Neural crest cell (in vitro differentiated cells): ENCODE measurements at regions not wholly inside any gene's neighbourhood (a gene's known extent, or its start where the extent isn't known, plus 50 kb on each side); places are given as distances from the start of the nearest gene placed in this dataset.

ENCODE experiments used
- DNase-seq: peaks from one replicate; pipeline ENCODE4 v3.0.0; 2021; ENCODE audit warnings: low read depth, mixed read lengths, low spot score
- H3K27ac Mint-ChIP-seq: one replicate; pipeline ENCODE4 v1.8.0; 2021; ENCODE audit warnings: mild to moderate bottlenecking, mixed read lengths; ENCODE audit not compliant: unreplicated experiment
- H3K27me3 Mint-ChIP-seq: 2 replicates; pipeline ENCODE4 v1.8.0; 2021; ENCODE audit warnings: low read depth, mild to moderate bottlenecking, mixed read lengths
- H3K36me3 Mint-ChIP-seq: 2 replicates; pipeline ENCODE4 v1.8.0; 2021; ENCODE audit warnings: low read depth, mild to moderate bottlenecking, mixed read lengths
- H3K4me1 Mint-ChIP-seq: 2 replicates; pipeline ENCODE4 v1.8.0; 2021; ENCODE audit warnings: mixed read lengths
- H3K4me3 Mint-ChIP-seq: one replicate; pipeline ENCODE4 v1.8.0; 2021; ENCODE audit warnings: mild to moderate bottlenecking, mixed read lengths
- H3K9me3 Mint-ChIP-seq: 2 replicates; pipeline ENCODE4 v1.8.0; 2021; ENCODE audit warnings: mixed read lengths
- TF ChIP-seq, protein P1 (sequence below): fragments of 200-600 bp; sonication (generic); conservative IDR thresholded peaks from 2 replicates; pipeline ENCODE4 v1.5.0; 2021; ENCODE audit warnings: antibody characterized with exemption, mild to moderate bottlenecking

DNA sequence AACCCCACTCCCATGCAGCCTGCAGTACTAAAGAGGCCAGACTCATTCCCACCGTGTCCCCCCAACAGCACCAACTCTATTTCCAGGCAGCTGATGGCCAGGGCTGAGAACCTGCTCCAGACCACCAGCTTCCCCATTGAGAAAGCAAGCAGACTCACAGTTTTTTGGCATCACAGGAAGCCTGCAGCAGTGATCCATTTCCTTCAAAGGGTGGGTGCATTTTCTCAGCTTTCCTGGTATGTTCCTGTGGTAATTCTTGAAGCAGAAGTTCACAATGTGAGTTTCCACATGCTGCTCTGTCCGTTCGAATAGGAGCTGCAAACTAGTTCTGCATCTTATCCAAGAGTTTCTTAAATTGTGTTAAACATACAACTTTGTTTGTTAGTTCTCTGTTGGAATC, 1249.6 kb upstream of the FAM98A start:
- TF ChIP-seq, protein P1, sequence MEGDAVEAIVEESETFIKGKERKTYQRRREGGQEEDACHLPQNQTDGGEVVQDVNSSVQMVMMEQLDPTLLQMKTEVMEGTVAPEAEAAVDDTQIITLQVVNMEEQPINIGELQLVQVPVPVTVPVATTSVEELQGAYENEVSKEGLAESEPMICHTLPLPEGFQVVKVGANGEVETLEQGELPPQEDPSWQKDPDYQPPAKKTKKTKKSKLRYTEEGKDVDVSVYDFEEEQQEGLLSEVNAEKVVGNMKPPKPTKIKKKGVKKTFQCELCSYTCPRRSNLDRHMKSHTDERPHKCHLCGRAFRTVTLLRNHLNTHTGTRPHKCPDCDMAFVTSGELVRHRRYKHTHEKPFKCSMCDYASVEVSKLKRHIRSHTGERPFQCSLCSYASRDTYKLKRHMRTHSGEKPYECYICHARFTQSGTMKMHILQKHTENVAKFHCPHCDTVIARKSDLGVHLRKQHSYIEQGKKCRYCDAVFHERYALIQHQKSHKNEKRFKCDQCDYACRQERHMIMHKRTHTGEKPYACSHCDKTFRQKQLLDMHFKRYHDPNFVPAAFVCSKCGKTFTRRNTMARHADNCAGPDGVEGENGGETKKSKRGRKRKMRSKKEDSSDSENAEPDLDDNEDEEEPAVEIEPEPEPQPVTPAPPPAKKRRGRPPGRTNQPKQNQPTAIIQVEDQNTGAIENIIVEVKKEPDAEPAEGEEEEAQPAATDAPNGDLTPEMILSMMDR: no peak
- Mint-ChIP-seq H3K4me3 (no peak overlapping the region), H3K27me3 (no peaks in the 10 kb centered on the region), H3K4me1 (no peaks in the 10 kb centered on the region), H3K27ac (no peak overlapping the region), H3K36me3 (no peaks in the 10 kb centered on the region), H3K9me3 (peaks cover 2% of the 10 kb centered on the region)
- no peak for DNase-seq

DNA sequence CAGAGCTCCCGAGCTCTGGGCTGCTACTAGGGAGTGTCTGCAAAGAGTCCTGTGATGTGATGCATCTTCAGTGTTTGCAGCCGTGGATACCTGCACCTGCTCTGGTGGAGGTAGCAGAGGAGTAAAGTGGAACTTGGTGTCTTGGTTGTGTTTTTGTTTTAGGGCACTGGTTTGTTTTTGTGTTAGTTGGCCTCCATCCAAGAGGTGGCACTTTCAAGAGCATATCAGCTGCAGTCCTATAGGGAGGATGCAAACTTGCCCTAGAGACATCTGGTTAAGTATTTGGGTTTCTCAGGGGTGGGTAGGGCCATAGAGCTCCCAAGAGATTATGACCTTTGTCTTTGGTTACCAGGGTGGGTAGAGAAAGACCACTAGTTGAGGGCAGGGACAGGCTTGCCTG, 1249.0 kb upstream of the FAM98A start:
- no peaks in the 10 kb centered on the region for H3K27me3 Mint-ChIP-seq

DNA sequence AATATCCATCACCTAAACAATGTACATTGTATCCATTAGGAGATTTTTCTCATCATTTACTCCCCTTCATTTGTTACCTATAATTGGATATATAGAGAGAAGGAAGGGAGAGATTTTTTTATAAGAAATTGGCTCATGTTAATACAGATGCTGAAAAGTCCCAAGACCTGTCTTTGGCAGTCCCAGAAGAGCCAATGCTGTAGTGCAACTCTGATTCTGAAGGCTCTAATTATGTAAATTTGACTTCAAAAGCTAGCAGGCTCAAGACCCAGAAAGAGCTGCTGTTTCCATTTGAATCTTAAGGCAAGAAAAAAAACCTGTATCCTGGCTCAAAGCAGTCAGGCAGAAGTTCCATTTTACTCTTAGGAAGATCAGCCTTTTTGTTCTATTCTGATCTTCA, 1245.5 kb upstream of the FAM98A start:
- H3K27me3 Mint-ChIP-seq: no peaks in the 10 kb centered on the region
- no peak for DNase-seq
- H3K4me3 Mint-ChIP-seq: no peak overlapping the region
- H3K36me3 Mint-ChIP-seq: no peaks in the 10 kb centered on the region
- TF ChIP-seq, protein P1: no peak
- no peak overlapping the region for H3K27ac Mint-ChIP-seq
- no peaks in the 10 kb centered on the region for H3K9me3 Mint-ChIP-seq
- no peaks in the 10 kb centered on the region for H3K4me1 Mint-ChIP-seq

More for the DNA sequence above, 1249.0 kb upstream of the FAM98A start:
- TF ChIP-seq, protein P1: no peak
- Mint-ChIP-seq H3K4me3 (no peak overlapping the region), H3K27ac (no peak overlapping the region), H3K36me3 (no peaks in the 10 kb centered on the region), H3K9me3 (no peaks in the 10 kb centered on the region), H3K4me1 (no peaks in the 10 kb centered on the region)
- no peak for DNase-seq

DNA sequence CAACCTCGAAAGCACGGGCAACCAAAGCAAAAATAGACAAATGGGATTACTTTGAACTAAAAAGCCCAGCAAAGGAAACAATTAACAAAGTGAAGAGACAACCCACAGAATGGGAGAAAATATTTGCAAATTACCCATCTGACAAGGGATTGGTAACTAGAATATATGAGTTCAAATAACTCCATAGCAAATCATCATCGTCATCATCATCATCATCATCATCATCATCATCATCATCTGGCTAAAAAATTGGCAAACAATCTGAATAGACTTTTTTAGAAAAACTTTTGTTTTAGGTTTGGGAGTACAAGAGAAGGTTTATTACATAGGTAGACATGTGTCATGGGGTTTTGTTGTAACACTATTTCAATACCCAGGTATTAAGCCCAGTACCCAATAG, 1239.3 kb upstream of the FAM98A start:
- Mint-ChIP-seq H3K36me3 (peaks cover 2% of the 10 kb centered on the region), H3K27me3 (no peaks in the 10 kb centered on the region), H3K4me1 (no peaks in the 10 kb centered on the region), H3K4me3 (no peak overlapping the region), H3K27ac (no peak overlapping the region), H3K9me3 (peaks cover 14% of the 10 kb centered on the region)
- TF ChIP-seq, protein P1: no peak
- DNase-seq: no peak

DNA sequence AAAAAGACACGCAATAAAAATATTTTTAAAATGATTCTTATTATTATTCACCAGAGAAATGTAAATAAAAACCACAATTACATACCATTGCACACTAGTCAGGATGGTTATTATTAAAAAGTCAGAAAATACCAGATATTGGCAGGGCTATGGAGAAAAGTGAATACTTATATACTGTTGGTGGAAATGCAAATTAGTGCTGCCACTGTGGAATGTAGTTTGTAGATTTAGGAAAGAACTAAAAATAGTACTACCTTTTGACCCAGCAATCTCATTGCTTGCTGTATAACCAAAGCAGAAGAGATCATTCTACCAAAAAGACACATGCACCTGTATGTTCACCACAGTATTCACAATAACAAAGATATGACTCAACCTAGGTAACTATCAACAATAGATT, 1237.3 kb upstream of the FAM98A start:
- H3K27ac Mint-ChIP-seq: no peak overlapping the region
- H3K36me3 Mint-ChIP-seq: peaks cover 2% of the 10 kb centered on the region
- DNase-seq: no peak
- no peak overlapping the region for H3K4me3 Mint-ChIP-seq
- peaks cover 14% of the 10 kb centered on the region for H3K9me3 Mint-ChIP-seq
- TF ChIP-seq, protein P1: no peak
- no peaks in the 10 kb centered on the region for H3K4me1 Mint-ChIP-seq
- no peaks in the 10 kb centered on the region for H3K27me3 Mint-ChIP-seq

DNA sequence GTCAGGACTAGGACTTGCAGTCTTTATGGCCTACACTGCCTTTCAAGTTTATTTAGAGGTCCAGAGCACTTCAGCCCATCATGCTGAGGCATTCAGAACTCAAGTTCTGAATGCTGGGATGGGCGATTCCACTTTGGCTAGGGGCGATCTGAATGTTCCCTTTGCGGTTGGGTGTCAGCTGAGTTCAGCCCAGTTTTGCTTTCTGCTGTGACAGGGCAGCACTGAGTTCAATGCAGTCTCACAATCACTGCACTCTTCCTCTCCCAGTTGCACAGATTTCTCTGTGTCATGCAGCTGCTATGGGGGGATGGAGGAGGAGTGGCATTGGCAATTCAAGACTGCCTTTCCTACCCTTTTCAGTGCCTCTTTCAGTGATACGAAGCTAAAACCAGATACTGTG, 1232.0 kb upstream of the FAM98A start:
- TF ChIP-seq, protein P1: no peak
- H3K4me3 Mint-ChIP-seq: no peak overlapping the region
- H3K9me3 Mint-ChIP-seq: peaks cover 10% of the 10 kb centered on the region
- no peaks in the 10 kb centered on the region for H3K4me1 Mint-ChIP-seq
- H3K36me3 Mint-ChIP-seq: peaks cover 2% of the 10 kb centered on the region
- H3K27ac Mint-ChIP-seq: no peak overlapping the region
- H3K27me3 Mint-ChIP-seq: no peaks in the 10 kb centered on the region
- no peak for DNase-seq
